NB4 (cell line): ENCODE measurements at regions not wholly inside any gene's neighbourhood (a gene's known extent, or its start where the extent isn't known, plus 50 kb on each side); places are given as distances from the start of the nearest gene placed in this dataset.
A peak's percentile ranks its signal among the peaks of the same experiment; 100 is the strongest.

ENCODE experiments used
- DNase-seq: peaks from one replicate; pipeline ENCODE4 v3.0.0; 2010; ENCODE audit warnings: low read depth
- H3K4me3 ChIP-seq: one replicate; pipeline ENCODE4 v1.5.1; 2011; ENCODE audit warnings: mild to moderate bottlenecking, low read depth, low read length, moderate library complexity
- MYC ChIP-seq: IDR thresholded peaks from 2 replicates; pipeline ENCODE4 v1.6.1; 2011; ENCODE audit warnings: low read depth, low read length
- POLR2A ChIP-seq: IDR thresholded peaks from 2 replicates; pipeline ENCODE4 v1.6.1; 2011; ENCODE audit warnings: mild to moderate bottlenecking; ENCODE audit not compliant: insufficient read length; ENCODE audit errors: extremely low read depth
- TF ChIP-seq, protein P1 (sequence below): IDR thresholded peaks from one replicate; pipeline ENCODE4 v1.5.1; 2012; ENCODE audit warnings: low read depth, low read length
- TF ChIP-seq, protein P2 (sequence below): IDR thresholded peaks from 2 replicates; pipeline ENCODE4 v1.6.1; 2011; ENCODE audit warnings: low read depth, low read length

- no peak for DNase-seq
- H3K4me3 ChIP-seq = no peak overlapping the region
- no peak for TF ChIP-seq MYC
- TF ChIP-seq, protein P1, sequence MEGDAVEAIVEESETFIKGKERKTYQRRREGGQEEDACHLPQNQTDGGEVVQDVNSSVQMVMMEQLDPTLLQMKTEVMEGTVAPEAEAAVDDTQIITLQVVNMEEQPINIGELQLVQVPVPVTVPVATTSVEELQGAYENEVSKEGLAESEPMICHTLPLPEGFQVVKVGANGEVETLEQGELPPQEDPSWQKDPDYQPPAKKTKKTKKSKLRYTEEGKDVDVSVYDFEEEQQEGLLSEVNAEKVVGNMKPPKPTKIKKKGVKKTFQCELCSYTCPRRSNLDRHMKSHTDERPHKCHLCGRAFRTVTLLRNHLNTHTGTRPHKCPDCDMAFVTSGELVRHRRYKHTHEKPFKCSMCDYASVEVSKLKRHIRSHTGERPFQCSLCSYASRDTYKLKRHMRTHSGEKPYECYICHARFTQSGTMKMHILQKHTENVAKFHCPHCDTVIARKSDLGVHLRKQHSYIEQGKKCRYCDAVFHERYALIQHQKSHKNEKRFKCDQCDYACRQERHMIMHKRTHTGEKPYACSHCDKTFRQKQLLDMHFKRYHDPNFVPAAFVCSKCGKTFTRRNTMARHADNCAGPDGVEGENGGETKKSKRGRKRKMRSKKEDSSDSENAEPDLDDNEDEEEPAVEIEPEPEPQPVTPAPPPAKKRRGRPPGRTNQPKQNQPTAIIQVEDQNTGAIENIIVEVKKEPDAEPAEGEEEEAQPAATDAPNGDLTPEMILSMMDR = no peak
- TF ChIP-seq, protein P2, sequence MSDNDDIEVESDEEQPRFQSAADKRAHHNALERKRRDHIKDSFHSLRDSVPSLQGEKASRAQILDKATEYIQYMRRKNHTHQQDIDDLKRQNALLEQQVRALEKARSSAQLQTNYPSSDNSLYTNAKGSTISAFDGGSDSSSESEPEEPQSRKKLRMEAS = no peak
Observed at GRCh38 chr9:3001311-3001710, 157.4 kb upstream of the PUM3 start.

DNA sequence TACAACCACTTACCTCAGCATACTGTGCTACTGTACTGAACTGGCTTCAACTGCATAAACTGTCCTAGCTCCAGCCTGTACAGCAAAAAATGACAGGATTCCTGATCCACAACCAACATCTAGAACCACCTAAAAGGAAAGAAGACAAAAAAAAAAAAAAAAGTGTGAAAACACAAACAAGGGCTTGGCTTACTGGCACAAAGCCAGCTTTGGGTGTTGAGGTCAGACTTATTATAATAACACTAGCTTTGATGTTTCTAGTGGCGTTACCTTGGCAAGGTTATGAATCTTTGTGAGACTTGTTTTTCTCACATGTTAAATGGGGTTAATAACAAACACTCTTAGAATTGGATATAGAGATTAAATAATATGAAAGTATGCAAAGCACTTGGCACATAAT lies 148.5 kb upstream of the PUM3 start:
- TF ChIP-seq POLR2A = no peak
- TF ChIP-seq, protein P1 = no peak
- no peak for TF ChIP-seq MYC
- TF ChIP-seq, protein P2 = no peak
- DNase-seq = no peak

GRCh38 chr9:2991292-2991691 lies 147.4 kb upstream of the PUM3 start:
- DNase-seq = no peak
- H3K4me3 ChIP-seq = no peak overlapping the region
- TF ChIP-seq MYC = no peak
- TF ChIP-seq, protein P1 = peak; percentile 6

More for the DNA sequence above, 148.5 kb upstream of the PUM3 start:
- no peak overlapping the region for H3K4me3 ChIP-seq

- H3K4me3 ChIP-seq = no peak overlapping the region
- TF ChIP-seq POLR2A (no peak), MYC (no peak)
- TF ChIP-seq, protein P2 = no peak
- TF ChIP-seq, protein P1 = no peak
Observed at GRCh38 chr9:2987679-2988078, 143.8 kb upstream of the PUM3 start.

GRCh38 chr9:2985343-2985742 lies 141.4 kb upstream of the PUM3 start:
- DNase-seq = no peak
- TF ChIP-seq, protein P2 = no peak
- TF ChIP-seq POLR2A (no peak), MYC (no peak)

More at GRCh38 chr9:2987679-2988078, 143.8 kb upstream of the PUM3 start:
- DNase-seq = no peak

GRCh38 chr9:2984491-2984890 lies 140.6 kb upstream of the PUM3 start:
- no peak for TF ChIP-seq MYC
- TF ChIP-seq POLR2A = no peak
- TF ChIP-seq, protein P1 = no peak
- TF ChIP-seq, protein P2 = no peak
- no peak overlapping the region for H3K4me3 ChIP-seq
- DNase-seq = no peak

More at GRCh38 chr9:2985343-2985742, 141.4 kb upstream of the PUM3 start:
- no peak overlapping the region for H3K4me3 ChIP-seq
